ENCODE measurements at regions not wholly inside any gene's neighbourhood (a gene's known extent, or its start where the extent isn't known, plus 50 kb on each side); places are given as distances from the start of the nearest gene placed in this dataset.
"Not testable (repeated sequence)": the region's sequence is repeated elsewhere in the genome, so short reads cannot be mapped to it uniquely, and the experiment has no call there.

DNA sequence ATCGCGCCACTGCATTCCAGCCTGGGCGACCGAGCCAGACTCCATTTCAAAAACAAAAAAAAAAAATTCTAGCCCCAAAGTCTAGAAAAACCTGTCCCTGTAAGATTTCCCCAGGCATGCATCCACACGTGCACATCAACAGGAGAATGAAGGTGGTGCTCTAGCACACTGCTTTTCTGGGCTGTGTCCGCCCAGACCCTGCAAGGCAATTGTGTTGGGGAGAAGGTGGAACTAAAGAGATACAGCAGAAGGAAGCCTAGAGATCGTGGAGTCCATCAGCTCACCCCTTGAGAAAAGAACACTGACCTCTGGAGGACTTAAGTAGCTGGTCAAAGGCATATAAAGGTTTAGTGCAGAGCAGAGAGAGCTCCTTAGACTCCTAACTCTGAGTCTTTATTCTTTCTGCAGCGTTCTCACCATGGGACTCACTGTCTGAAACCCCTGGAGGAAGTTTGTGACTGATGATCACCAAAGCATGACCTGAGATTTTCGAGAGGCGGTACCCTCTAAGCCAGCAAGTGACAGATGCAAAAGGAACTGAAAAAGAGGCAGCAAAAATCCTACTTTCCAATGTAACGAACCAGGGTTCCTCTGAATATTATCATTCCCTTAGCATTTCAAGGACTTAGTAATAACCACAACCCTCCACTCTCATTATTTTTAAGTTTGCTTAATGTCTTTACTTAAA is 179.8 kb downstream of the MEX3B start:
- DNase-seq: no peak

DNA sequence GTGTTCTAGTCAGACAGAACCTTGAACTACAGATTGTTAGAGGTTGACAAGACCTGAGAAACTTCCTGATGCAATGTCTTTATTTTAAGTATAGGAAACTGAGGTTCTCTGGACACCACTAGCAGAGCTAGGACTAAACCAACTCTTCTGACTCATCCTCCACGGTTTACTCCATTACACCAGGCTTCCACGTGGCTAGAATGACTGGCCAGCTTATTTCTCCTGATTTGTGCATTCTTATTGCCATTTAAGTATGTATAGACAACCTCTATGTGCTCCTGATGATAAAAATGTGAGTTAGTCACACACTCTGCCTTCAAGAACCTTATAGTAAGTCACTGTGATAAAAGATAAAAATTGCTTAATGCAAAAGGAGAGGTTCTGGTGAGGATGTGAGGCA is 182.7 kb downstream of the MEX3B start:
- DNase-seq: no peak

DNA sequence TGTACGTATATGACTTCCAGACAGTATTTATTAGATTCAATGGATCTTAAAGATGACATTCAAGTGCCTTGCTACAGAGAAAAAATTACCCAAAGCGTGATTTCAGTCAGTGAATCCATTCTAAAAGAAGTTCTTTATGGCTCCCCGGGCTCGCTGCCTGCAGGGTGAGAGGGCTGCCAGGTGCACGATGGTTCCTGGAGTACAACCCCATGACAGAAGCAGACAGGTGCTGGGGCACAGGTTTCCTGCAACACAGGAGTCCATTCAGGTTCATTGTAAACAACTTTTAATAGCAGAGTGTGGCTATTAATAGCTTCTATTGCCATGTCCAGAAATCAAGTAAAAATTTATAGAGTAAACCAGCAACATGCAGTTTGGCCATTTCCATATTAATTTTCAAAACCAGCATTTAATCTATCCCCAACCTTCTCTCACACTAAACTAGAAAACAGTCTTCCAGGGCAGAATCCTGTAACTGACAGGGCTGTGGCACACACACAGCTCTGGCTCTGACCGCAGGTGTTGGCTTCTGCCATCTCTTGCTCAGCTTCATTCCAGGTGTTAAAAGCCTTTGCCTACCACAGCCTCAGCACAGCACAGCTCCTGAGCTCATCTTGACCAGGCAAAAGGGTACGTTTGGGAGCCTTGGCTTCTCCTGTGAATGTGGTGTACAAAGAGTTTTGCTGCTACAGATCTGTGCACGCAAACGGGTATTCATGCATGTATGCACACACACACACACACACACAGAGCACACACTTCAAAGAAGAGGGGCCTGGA is 185.9 kb downstream of the MEX3B start:
- DNase-seq: no peak

DNA sequence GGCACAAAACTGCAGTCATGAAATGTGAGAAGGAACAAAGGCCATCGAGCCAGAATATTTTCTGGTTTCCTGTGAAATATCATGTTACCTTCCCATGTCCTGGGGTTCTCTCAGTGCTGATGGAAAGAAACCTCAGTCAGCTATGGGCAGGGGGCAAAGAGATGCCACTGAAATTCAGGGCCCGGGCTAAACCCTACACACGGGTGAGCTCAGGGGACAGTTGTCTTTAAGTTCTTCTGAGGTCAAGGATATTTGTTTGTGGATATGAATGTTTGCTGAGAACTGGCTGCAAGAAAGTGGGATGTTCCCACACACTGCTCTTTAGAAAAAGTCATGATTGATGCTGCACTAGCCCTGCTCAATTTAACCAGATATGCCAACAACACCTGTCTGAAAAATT is 187.2 kb downstream of the MEX3B start:
- DNase-seq: no peak

DNA sequence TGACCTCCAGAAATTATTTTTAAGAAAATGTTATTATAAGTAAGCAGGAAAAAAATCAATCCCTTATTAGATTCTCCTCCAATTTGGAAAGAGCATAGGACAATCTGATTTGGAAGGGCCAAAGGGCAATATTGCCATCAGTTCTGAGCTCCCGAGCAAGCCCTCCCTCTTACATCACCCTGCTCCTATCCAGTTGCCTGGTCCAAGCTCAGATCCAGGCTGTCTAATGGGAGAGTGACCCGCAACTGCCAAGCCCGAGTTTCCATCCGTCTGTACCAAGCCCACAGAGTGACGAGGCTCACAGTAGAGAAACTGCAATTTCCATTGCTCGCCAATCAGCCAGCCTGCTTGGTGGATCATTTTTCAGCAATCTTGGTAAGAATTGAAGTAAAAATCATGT is 187.7 kb downstream of the MEX3B start:
- DNase-seq: no peak

DNA sequence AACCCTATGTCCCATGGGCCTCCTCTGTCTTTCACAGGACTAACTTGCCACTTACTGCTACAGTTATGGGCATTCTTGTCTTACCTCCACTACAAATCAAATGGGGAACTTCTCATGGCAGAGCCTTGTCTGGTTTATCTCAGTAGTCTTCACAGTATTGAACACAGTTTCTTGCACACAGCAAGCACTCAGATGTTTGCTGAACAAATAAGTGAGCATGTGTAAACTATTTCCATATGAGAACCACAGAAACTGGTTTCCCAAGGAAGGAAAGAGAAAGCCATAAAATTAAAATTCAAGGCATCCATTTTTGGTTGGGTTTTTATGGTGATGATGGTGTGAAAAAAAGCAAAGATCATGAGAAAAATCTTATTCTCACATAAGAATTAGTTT is 189.2 kb downstream of the MEX3B start:
- no peak for DNase-seq

DNA sequence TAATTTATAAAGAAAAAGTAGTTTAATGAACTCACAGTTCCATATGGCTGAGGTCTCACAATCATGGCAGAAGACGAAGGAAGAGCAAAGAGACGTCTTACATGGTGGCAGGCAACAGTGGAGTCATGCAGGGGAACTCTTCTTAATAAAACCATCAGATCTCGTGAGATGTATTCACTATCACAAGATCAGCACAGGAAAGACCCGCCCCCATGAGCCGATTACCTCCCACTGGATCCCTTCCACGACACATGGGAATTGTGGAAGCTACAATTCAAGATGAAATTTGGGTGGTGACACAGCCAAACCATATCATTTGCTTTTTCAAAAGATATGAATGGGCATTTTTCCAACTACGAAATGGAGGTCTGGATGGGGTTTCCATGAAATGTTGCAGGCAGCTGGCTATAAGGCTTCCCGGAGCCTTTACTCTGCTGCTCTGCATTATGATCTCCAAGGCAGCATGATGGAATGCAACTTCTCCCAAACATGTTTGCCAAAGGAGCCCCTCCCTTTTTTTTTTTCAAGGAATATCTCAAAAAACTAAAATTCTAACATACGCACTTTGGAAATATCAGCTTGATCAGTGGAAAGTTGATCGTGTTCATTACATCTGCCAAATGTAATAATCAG is 189.7 kb downstream of the MEX3B start:
- no peak for DNase-seq

DNA sequence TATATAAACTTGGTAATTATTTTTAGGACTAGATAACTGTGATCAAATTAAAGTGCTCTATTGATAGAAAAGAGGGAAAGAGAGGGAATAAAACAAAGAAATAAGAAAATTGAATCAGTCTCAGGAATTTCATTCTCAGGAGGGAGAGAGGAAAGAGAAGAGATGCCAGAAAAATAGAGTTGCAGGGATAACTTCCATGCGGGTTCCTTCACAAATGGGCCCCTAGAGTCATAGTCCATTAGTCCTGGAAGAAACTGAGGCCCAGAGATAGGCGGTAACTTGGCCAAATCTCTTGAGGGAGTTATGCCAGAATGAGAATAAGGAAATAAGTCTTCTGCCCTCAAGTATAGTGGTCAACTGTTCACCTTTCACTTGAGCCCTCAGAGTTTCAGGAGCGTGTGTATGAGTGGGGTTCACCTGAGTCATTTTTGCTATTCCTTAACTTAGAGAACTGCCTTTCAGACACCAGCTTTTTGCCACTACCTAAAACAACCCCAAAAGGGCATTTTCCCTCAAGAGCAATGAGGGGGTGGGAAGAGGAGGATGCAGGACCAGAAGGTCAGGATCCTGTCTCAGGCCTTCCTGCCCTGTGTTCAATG is 192.6 kb downstream of the MEX3B start:
- DNase-seq: no peak

DNA sequence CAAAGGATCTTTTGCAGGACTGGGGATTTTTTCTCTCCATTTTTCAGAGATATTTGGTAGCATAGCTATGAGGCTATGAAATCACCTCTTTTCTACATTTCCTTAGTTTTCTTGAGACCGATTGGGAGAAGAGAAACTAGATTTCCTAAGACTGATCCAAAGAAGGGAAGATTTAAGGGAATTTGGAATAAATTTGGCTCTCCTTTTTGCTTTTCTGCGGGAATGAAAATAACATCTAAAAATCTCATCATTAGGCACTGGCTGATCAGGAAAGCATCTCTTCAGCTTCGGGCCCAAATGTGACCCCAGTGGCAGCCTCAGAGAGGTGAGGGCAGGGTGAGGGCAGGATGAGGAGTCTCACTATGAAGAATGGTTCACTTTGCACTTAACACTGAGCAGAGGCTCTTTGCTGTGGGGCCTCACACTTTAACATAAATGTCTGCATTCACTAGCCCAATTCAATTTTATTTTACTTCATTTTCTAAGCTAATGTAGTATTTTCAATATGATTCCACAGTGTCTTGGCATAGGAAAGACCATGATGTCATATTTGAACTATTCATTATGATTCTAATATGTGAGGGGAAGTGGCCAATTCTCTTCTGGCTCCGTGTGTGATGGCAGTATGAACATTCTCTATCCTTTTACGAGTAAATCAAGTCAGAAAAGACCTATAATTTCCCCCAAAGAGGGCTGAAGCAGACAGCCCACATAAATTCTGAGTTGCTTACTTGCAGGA is 193.2 kb downstream of the MEX3B start:
- no peak for DNase-seq

DNA sequence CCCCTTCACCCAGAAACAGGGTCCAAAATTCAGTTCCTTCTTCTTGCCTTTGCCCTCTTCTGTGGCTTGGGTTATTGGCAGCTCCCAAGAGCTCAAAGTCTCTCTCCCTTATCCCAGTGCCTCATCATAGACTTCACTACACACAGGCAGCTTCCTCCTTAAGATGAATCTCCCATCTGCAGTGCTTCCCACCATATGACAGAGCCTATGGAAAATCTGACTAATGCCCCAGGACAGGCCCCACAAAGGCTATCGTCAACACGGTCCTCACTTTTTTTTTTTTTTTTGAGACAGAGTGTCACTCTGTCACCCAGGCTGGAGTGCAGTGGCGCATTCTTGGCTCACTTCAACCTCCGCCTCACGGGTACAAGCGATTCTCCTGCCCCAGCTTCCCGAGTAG is 194.1 kb downstream of the MEX3B start:
- DNase-seq: no peak

DNA sequence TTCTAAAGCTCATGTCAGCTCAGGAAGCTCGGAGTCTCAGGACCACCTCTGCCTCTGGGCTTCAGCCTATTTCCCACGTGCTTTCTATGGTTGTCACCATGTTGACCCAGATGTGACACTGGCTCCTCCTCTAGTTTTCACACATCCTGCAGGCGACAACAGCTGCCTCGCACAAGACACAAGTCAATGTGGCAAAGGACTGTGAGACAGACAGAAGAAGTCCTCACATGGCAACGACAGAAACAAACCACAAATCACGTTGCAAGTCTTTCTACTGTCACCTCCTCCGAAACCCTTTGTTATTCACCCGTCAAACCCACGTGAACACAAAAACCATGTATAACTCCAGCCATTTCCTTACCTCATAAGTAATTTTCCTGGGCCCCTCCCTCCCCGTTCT is 194.5 kb downstream of the MEX3B start:
- DNase-seq: no peak

DNA sequence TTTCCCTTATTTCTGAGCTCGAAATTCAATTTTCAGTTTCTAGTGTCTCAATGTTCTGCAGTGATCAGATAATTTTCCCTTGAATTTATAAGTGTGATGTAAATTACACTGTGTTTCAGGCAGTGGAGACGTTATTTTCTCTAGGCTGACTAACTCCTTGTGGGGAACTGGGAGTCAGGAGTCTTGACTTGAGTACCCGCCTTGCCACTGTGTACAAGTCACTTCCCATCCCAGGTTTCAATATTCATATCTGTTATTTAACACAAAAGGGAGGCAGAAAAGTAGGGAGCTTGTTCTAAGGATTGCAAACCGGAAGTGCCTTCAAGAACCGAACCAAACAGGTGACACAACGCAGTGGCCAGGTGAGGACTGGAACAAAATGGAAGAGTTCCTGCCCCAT is 196.5 kb downstream of the MEX3B start:
- no peak for DNase-seq

DNA sequence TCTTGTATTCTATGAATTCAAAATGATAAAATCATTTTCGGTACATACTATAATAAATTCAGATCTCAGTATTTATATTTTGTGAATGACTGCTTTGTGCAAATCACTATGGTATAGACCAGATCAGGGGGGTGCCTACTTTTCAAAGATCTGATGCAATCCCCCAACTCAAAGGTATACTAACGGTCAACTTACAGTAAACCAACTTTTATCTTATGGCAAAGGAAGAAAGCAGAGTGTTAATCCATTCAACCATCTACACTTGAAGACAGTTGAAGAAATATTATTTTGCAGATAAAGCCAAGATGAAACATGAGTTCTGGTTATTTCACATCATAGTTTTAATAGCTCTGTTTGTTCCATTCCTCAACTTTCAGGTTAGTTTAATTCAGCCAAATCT is 197.1 kb downstream of the MEX3B start:
- DNase-seq: no peak

DNA sequence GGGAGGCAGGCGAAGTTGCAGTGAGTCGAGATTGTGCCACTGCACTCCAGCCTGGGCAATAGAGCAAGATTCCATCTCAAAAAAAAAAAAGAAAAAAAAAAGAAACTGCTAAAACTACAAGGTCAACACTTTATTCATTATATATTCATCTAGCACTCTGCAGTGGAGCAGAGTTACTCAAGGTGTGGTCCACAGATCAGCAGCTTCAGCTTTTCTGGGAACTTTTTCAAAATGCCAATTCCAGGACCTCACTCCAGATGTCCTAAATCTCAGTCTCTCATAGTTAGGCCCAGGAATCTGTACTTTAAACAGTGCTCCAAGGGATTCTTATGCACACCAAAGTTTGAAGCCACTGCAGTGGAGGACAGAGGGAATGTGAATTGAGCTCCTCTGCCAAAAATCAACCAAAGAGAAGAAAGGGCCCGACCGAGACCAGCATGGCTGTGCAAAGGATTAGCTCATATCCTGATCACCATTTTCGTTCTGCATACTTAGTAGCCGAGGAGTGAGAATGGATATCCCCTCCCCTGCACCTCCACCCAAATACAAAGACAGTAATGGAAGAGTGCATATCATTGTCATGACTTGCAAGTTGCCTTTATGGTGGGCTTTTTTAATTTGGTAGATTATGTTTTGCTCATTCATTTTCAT is 201.9 kb downstream of the MEX3B start:
- DNase-seq: no peak

DNA sequence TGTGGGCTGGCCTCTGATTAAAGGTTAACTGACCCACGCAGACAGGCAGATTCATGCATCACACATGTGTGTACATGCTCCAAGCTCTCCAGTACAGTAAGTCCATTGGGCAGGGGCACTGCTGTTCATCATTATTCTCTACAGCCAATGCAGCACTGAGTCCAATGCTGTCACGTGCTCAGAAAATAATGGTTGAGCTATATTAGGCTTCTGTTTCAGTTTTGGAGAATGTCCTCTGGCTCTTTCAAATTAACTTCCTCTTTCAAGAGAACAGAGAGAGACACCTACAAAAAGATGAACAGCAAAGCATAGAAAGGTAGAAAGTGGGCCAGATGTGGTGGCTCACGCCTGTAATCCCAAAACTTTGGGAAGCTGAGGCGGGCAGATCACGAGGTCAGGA is 202.6 kb downstream of the MEX3B start:
- DNase-seq: no peak

DNA sequence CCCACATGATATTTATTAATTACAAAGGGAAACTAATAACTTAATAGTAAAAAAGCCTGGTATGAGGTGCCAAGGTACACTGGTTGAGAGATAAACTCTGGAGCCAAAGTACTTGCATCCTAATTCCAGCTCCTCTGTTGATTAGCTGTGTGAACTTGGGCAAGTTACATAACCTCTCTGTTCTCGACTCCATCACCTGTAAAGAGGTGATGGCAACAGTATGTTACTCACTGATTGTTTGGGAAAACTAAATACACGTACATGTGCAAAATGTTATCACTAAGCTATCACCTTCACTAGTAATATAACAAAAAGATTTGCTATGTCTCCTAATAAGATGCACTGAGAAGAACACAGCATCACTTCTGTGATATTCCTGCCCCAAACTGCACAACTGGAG is 206.4 kb downstream of the MEX3B start:
- DNase-seq: no peak

DNA sequence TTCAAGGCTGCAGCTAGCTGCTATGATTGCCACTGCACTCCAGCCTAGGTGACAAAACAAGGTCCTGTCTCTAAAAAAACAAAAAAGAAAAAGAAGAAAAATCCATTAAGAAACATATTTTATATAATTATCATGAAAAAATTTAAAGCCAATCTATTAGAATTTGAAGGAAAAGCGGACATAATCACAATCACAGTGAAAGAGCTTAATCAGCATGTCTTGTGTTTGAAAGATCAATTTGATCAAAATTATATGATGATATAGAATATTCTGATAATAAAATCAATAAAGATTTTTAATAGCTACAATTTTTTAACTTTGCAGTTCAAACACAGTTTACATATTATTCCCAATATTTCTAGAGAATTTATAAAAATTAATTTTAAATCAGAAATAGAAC is 210.1 kb downstream of the MEX3B start:
- DNase-seq: no peak

DNA sequence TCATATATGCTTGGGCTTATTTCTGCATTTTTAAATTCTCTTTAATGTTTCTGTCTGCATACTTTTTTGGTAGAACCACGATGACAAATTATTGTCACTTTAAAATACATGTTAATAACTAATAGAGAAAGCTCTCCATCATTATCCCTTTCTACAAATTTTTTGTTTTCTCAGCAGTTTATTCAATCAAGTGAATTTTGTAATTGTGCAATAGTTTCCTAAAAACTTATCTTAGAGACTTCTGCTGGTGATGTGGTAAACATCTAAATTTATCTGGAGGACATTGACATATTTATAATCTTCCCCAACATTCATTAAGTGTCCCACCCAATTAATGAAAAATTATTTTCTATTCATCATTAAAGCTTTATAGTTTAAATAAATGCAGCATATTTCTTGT is 215.3 kb downstream of the MEX3B start:
- no peak for DNase-seq

DNA sequence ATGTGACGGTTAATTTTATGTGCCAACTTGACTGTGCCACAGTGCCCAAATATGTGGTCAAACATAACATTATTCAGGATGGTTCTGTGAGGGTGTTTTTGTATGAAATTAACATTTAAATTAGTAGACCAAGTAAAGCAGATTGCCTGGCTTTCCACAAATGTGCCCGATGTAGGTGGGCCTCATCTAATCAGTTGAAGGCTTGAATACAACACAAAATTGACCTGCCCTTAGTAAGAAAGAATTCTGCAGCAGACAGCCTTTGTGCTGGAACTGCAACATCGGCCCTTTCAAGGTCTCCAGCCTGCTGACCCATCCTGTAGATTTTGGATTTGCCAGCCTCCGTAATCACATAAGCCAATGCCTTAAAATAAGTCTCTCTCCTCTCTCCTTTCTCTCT is 215.9 kb downstream of the MEX3B start:
- no peak for DNase-seq

DNA sequence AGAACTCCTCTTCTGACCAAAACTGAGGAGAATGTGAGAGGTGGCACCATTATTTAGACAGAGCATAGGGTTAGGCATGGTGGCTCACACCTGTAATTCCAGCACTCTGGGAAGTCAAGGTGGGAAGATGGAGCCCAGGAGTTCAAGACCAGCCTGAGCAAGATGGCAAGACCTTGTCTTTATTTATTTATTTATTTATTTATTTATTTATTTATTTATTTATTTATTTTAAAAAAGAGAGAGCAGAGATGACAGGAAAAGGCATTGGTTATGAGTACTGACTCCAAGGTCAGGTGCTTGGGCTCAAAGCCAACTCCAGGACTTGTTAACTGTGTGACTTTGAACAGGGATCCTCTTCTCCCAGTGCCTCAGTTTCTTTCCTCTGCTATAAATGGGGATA is 217.7 kb downstream of the MEX3B start:
- DNase-seq: no peak

DNA sequence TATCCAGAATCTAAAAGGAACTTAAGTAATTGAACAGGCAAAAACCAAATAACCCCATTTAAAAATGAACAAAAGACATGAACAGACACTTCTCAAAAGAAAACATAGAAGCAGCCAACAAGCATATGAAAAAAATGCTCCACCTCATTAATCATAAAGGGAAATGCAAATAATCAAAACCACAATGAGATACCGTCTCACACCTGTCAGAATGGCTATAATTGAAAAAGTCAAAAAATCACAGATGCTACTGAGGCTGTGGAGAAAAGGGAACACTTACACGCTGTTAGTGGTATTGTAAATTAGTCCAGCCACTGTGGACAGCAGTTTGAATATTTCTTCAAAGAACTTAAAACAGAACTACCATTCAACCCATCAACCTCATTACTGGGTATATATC is 220.7 kb downstream of the MEX3B start:
- no peak for DNase-seq

DNA sequence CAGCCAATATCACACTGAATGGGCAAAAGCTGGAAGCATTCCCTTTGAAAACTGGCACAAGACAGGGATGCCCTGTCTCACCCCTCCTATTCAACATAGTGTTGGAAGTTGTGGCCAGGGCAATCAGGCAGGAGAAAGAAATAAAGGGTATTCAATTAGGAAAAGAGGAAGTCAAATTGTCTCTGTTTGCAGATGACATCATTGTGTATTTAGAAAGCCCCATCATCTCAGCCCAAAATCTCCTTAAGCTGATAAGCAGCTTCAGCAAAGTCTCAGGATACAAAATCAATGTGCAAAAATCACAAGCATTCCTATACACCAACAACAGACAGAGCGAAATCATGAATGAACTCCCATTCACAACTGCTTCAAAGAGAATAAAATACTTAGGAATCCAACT is 223.2 kb downstream of the MEX3B start:
- DNase-seq: not testable (repeated sequence)
